ENCODE measurements at regions not wholly inside any gene's neighbourhood (a gene's known extent, or its start where the extent isn't known, plus 50 kb on each side); places are given as distances from the start of the nearest gene placed in this dataset.

DNA sequence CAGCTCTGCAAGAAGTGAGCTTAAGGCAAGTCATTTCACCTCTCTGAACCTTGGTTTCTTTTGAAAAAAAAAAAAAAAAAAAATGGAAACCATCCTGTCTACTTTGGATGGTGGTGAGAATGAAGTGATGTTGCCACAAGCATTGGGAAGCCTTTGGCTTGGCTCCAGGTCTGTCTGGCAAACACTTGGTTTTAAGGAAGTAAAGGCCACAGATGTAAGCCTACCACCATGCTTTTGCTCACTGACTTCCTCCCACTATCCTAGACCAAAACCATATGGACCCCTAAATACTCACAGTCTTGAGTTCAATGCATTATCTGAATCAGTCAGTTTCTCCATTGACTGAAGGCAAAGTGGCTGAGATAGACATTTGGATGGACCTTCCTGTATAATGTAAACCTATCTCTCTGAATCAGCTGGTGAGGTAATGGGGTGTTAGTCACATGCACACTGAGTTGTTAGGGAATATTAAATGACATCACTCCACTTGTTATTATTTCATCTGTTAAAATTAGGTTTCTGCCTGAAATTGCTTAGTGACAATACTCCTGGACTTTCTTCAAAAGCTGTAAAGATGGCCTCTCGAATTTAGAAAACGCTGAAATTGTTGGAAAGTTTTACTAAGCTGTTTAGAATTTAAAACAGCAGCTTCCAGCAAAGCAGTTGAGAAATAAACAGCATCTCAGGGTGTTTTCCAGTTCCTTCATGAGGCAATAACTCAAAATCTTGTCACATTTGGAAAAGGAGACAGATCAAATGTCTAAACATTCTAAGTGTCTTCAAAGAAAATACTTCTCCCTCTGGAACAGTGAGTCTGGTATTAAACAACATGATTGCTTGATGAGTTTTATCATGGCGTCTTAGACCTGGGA is 833.5 kb downstream of the DHX35 start:
- TF ChIP-seq ZNF274 (IDR thresholded peaks at IDR 0.05; ENCODE audit: borderline replicate concordance, extremely low read depth, low read length) (no peak), BRCA1 (IDR thresholded peaks at IDR 0.05; ENCODE audit: low read depth, low read length) (no peak), CHD2 (IDR thresholded peaks at IDR 0.05; ENCODE audit: low read length) (no peak), SP4 (IDR thresholded peaks at IDR 0.05; ENCODE audit: low read length) (no peak), RXRA (IDR thresholded peaks at IDR 0.05; ENCODE audit: insufficient read depth, low read depth, low read length) (no peak)
- TF ChIP-seq, protein P1, sequence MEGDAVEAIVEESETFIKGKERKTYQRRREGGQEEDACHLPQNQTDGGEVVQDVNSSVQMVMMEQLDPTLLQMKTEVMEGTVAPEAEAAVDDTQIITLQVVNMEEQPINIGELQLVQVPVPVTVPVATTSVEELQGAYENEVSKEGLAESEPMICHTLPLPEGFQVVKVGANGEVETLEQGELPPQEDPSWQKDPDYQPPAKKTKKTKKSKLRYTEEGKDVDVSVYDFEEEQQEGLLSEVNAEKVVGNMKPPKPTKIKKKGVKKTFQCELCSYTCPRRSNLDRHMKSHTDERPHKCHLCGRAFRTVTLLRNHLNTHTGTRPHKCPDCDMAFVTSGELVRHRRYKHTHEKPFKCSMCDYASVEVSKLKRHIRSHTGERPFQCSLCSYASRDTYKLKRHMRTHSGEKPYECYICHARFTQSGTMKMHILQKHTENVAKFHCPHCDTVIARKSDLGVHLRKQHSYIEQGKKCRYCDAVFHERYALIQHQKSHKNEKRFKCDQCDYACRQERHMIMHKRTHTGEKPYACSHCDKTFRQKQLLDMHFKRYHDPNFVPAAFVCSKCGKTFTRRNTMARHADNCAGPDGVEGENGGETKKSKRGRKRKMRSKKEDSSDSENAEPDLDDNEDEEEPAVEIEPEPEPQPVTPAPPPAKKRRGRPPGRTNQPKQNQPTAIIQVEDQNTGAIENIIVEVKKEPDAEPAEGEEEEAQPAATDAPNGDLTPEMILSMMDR (IDR thresholded peaks at IDR 0.05; ENCODE audit: control extremely low read depth in 1 of 3, insufficient read depth in 1 of 3, low read depth in 1 of 3, low read length in 3 of 3), result no peak
